ENCODE measurements at regions not wholly inside any gene's neighbourhood (a gene's known extent, or its start where the extent isn't known, plus 50 kb on each side); places are given as distances from the start of the nearest gene placed in this dataset.
"Not testable (repeated sequence)": the region's sequence is repeated elsewhere in the genome, so short reads cannot be mapped to it uniquely, and the experiment has no call there.

GRCh38 chr18:78867131-78867530 lies 112.5 kb upstream of the SALL3 start:
- Histone ChIP-seq H3K27me3 (replicated peaks; ENCODE audit: control insufficient read depth, insufficient read depth, low read length, poor library complexity, severe bottlenecking) (peaks cover 3% of the 10 kb centered on the region), H3K4me1 (ENCODE audit: control insufficient read depth, insufficient read depth, low read length, poor library complexity, severe bottlenecking) (no peaks in the 10 kb centered on the region), H3K4me3 (ENCODE audit: insufficient read depth, low read depth, low read length, poor library complexity, severe bottlenecking) (no peak overlapping the region), H3K27ac (ENCODE audit: insufficient read depth, low read length, poor library complexity, severe bottlenecking) (no peak overlapping the region), H3K9me3 (ENCODE audit: control insufficient read depth, low read length) (no peaks in the 10 kb centered on the region), H3K36me3 (ENCODE audit: control insufficient read depth, insufficient read depth, low read length) (no peaks in the 10 kb centered on the region)
- no peak for DNase-seq

GRCh38 chr18:78868330-78869316 lies 111.0 kb upstream of the SALL3 start:
- no peak for DNase-seq
- no peak overlapping the region for H3K27ac ChIP-seq (ENCODE audit: insufficient read depth, low read length, poor library complexity, severe bottlenecking)
- no peaks in the 10 kb centered on the region for H3K36me3 ChIP-seq (ENCODE audit: control insufficient read depth, insufficient read depth, low read length)
- no peak overlapping the region for H3K4me3 ChIP-seq (ENCODE audit: insufficient read depth, low read depth, low read length, poor library complexity, severe bottlenecking)
- H3K4me1 ChIP-seq (ENCODE audit: control insufficient read depth, insufficient read depth, low read length, poor library complexity, severe bottlenecking) = no peaks in the 10 kb centered on the region
- no peaks in the 10 kb centered on the region for H3K27me3 ChIP-seq (replicated peaks; ENCODE audit: control insufficient read depth, insufficient read depth, low read length, poor library complexity, severe bottlenecking)
- no peaks in the 10 kb centered on the region for H3K9me3 ChIP-seq (ENCODE audit: control insufficient read depth, low read length)

DNA sequence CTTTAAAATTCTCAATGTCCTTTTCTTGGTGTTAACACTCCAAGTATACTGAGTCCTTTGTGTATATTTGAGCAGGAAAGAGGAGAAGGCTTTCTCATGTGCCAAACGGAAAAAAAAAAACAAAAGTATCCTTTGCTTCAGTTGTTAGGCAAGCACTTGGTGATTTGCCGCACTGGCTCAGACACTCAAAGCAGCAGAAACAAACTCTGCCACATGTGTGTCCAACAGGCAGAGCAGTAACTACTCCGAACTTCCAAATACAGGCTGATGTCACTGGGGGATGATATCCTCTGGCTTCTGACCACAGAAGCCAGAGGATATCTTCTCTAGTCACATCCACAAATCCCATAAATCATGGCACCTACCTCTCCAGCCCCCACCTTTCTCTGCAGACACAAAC lies 108.0 kb upstream of the SALL3 start:
- Histone ChIP-seq H3K4me3 (ENCODE audit: insufficient read depth, low read depth, low read length, poor library complexity, severe bottlenecking) (no peak overlapping the region), H3K4me1 (ENCODE audit: control insufficient read depth, insufficient read depth, low read length, poor library complexity, severe bottlenecking) (no peaks in the 10 kb centered on the region), H3K9me3 (ENCODE audit: control insufficient read depth, low read length) (no peaks in the 10 kb centered on the region), H3K27ac (ENCODE audit: insufficient read depth, low read length, poor library complexity, severe bottlenecking) (no peak overlapping the region), H3K36me3 (ENCODE audit: control insufficient read depth, insufficient read depth, low read length) (no peaks in the 10 kb centered on the region), H3K27me3 (replicated peaks; ENCODE audit: control insufficient read depth, insufficient read depth, low read length, poor library complexity, severe bottlenecking) (no peaks in the 10 kb centered on the region)
- no peak for DNase-seq

- H3K36me3 ChIP-seq (ENCODE audit: control insufficient read depth, insufficient read depth, low read length) = no peaks in the 10 kb centered on the region
- DNase-seq = no peak
- H3K9me3 ChIP-seq (ENCODE audit: control insufficient read depth, low read length) = no peaks in the 10 kb centered on the region
- H3K4me3 ChIP-seq (ENCODE audit: insufficient read depth, low read depth, low read length, poor library complexity, severe bottlenecking) = no peak overlapping the region
- H3K27me3 ChIP-seq (replicated peaks; ENCODE audit: control insufficient read depth, insufficient read depth, low read length, poor library complexity, severe bottlenecking) = no peaks in the 10 kb centered on the region
- no peak overlapping the region for H3K27ac ChIP-seq (ENCODE audit: insufficient read depth, low read length, poor library complexity, severe bottlenecking)
- H3K4me1 ChIP-seq (ENCODE audit: control insufficient read depth, insufficient read depth, low read length, poor library complexity, severe bottlenecking) = no peaks in the 10 kb centered on the region
Observed at GRCh38 chr18:78873926-78874500, 105.6 kb upstream of the SALL3 start.

GRCh38 chr18:78875016-78875777 lies 104.4 kb upstream of the SALL3 start:
- no peak overlapping the region for H3K4me3 ChIP-seq (ENCODE audit: insufficient read depth, low read depth, low read length, poor library complexity, severe bottlenecking)
- H3K4me1 ChIP-seq (ENCODE audit: control insufficient read depth, insufficient read depth, low read length, poor library complexity, severe bottlenecking) = no peaks in the 10 kb centered on the region
- H3K27ac ChIP-seq (ENCODE audit: insufficient read depth, low read length, poor library complexity, severe bottlenecking) = no peak overlapping the region
- no peaks in the 10 kb centered on the region for H3K36me3 ChIP-seq (ENCODE audit: control insufficient read depth, insufficient read depth, low read length)
- DNase-seq = no peak
- H3K9me3 ChIP-seq (ENCODE audit: control insufficient read depth, low read length) = no peaks in the 10 kb centered on the region
- H3K27me3 ChIP-seq (replicated peaks; ENCODE audit: control insufficient read depth, insufficient read depth, low read length, poor library complexity, severe bottlenecking) = no peaks in the 10 kb centered on the region

- Histone ChIP-seq H3K27ac (ENCODE audit: insufficient read depth, low read length, poor library complexity, severe bottlenecking) (no peak overlapping the region), H3K27me3 (replicated peaks; ENCODE audit: control insufficient read depth, insufficient read depth, low read length, poor library complexity, severe bottlenecking) (no peaks in the 10 kb centered on the region), H3K4me3 (ENCODE audit: insufficient read depth, low read depth, low read length, poor library complexity, severe bottlenecking) (no peak overlapping the region), H3K36me3 (ENCODE audit: control insufficient read depth, insufficient read depth, low read length) (no peaks in the 10 kb centered on the region), H3K9me3 (ENCODE audit: control insufficient read depth, low read length) (no peaks in the 10 kb centered on the region), H3K4me1 (ENCODE audit: control insufficient read depth, insufficient read depth, low read length, poor library complexity, severe bottlenecking) (no peaks in the 10 kb centered on the region)
- DNase-seq = no peak
Observed at GRCh38 chr18:78875778-78876650, 103.6 kb upstream of the SALL3 start.

- H3K4me1 ChIP-seq (ENCODE audit: control insufficient read depth, insufficient read depth, low read length, poor library complexity, severe bottlenecking) = no peaks in the 10 kb centered on the region
- no peak for DNase-seq
- no peak overlapping the region for H3K27ac ChIP-seq (ENCODE audit: insufficient read depth, low read length, poor library complexity, severe bottlenecking)
Observed at GRCh38 chr18:78876868-78877267, 102.8 kb upstream of the SALL3 start.

DNA sequence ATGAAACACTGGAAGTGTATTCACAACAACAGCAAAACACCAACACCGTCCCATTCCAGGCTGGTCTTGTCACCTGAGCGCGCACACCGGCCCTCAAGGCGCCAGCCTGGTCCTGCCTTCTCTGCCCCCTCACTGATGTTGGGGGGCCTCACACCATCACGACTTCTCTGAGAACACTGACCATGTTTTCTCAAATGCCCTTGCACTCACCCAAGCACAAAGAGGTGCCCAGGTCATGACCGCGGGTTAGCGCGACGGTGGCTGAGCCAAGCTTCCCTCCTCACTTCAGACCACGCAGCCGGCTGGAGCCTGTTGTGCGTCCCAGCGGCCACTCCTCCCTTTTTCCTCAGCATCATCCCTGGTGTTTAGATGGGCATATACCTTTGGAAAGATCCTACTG lies 101.3 kb upstream of the SALL3 start:
- no peak for DNase-seq
- no peaks in the 10 kb centered on the region for H3K27me3 ChIP-seq (replicated peaks; ENCODE audit: control insufficient read depth, insufficient read depth, low read length, poor library complexity, severe bottlenecking)
- no peaks in the 10 kb centered on the region for H3K9me3 ChIP-seq (ENCODE audit: control insufficient read depth, low read length)
- H3K4me1 ChIP-seq (ENCODE audit: control insufficient read depth, insufficient read depth, low read length, poor library complexity, severe bottlenecking) = no peaks in the 10 kb centered on the region
- H3K36me3 ChIP-seq (ENCODE audit: control insufficient read depth, insufficient read depth, low read length) = no peaks in the 10 kb centered on the region
- H3K27ac ChIP-seq (ENCODE audit: insufficient read depth, low read length, poor library complexity, severe bottlenecking) = no peak overlapping the region
- no peak overlapping the region for H3K4me3 ChIP-seq (ENCODE audit: insufficient read depth, low read depth, low read length, poor library complexity, severe bottlenecking)

More at GRCh38 chr18:78876868-78877267, 102.8 kb upstream of the SALL3 start:
- H3K4me3 ChIP-seq (ENCODE audit: insufficient read depth, low read depth, low read length, poor library complexity, severe bottlenecking) = no peak overlapping the region
- H3K9me3 ChIP-seq (ENCODE audit: control insufficient read depth, low read length) = no peaks in the 10 kb centered on the region
- no peaks in the 10 kb centered on the region for H3K27me3 ChIP-seq (replicated peaks; ENCODE audit: control insufficient read depth, insufficient read depth, low read length, poor library complexity, severe bottlenecking)
- no peaks in the 10 kb centered on the region for H3K36me3 ChIP-seq (ENCODE audit: control insufficient read depth, insufficient read depth, low read length)

- not testable (repeated sequence) for H3K27me3 ChIP-seq (replicated peaks; ENCODE audit: control insufficient read depth, insufficient read depth, low read length, poor library complexity, severe bottlenecking); H3K4me1 ChIP-seq (ENCODE audit: control insufficient read depth, insufficient read depth, low read length, poor library complexity, severe bottlenecking); H3K36me3 ChIP-seq (ENCODE audit: control insufficient read depth, insufficient read depth, low read length); H3K4me3 ChIP-seq (ENCODE audit: insufficient read depth, low read depth, low read length, poor library complexity, severe bottlenecking); H3K9me3 ChIP-seq (ENCODE audit: control insufficient read depth, low read length); H3K27ac ChIP-seq (ENCODE audit: insufficient read depth, low read length, poor library complexity, severe bottlenecking); DNase-seq
Observed at GRCh38 chr18:78879072-78879883, 100.3 kb upstream of the SALL3 start.

Measured in effector memory CD4-positive, alpha-beta T cell (primary cell).